ENCODE measurements at regions not wholly inside any gene's neighbourhood (a gene's known extent, or its start where the extent isn't known, plus 50 kb on each side); places are given as distances from the start of the nearest gene placed in this dataset.
A peak's percentile ranks its signal among the peaks of the same experiment; 100 is the strongest.

- H3K36me3 ChIP-seq, result peaks cover 0 to 83% (median 40%) of the 10 kb centered on the region in 9 donors
- peak overlapping the region in 1 of 12 donors; percentile 83 for H3K27ac ChIP-seq
- no peak for DNase-seq
- peaks cover 17 to 81% (median 69%) of the 10 kb centered on the region in 12 donors for H3K4me1 ChIP-seq
- intact Hi-C loops (cut with DNase I), result loop anchor here in 1 of 10 donors (10.0 kb wide), 1 partner anchor 51 kb away; no protein-coding TSS in a partner anchor
- no peak for ATAC-seq
- TF ChIP-seq POLR2A (IDR thresholded peaks at IDR 0.05), result no peak
- no peak for TF ChIP-seq CTCF (IDR thresholded peaks at IDR 0.05)
- no peak overlapping the region for H3K4me3 ChIP-seq
- WGBS, 4 donors, result 95 to 97% (median 96%) methylated on average over 6 of the region's 6 CpGs
- H3K9me3 ChIP-seq, result no peaks in the 10 kb centered on the region
- H3K27me3 ChIP-seq, result no peaks in the 10 kb centered on the region
Measured at GRCh38 chr12:124425667-124426066, 130.8 kb downstream of the RFLNA start.

- ATAC-seq, result no peak
- H3K27ac ChIP-seq, result peak overlapping the region in 6 of 12 donors; percentile 15 to 92 (median 86)
- peaks cover 0 to 83% (median 33%) of the 10 kb centered on the region in 9 donors for H3K36me3 ChIP-seq
- TF ChIP-seq CTCF (IDR thresholded peaks at IDR 0.05) (no peak), POLR2A (IDR thresholded peaks at IDR 0.05) (no peak)
- no peaks in the 10 kb centered on the region for H3K27me3 ChIP-seq
- intact Hi-C loops (cut with DNase I), result loop anchor here in 8 of 10 donors (5.0 to 10.0 kb wide), 6 partner anchors 37 to 88 kb away; no protein-coding TSS in a partner anchor
- WGBS, 4 donors, result 88 to 94% (median 90%) methylated on average over 10 of the region's 10 CpGs
- H3K4me1 ChIP-seq, result peaks cover 17 to 84% (median 66%) of the 10 kb centered on the region in 12 donors
- H3K4me3 ChIP-seq, result no peak overlapping the region
- no peak for DNase-seq
- H3K9me3 ChIP-seq, result no peaks in the 10 kb centered on the region
Measured at GRCh38 chr12:124424516-124424905, 129.6 kb downstream of the RFLNA start.

GRCh38 chr12:124423761-124424515 is 129.0 kb downstream of the RFLNA start:
- Histone ChIP-seq H3K4me3 (peak overlapping the region in 5 of 12 donors; percentile 12 to 34 (median 19)), H3K36me3 (peaks cover 0 to 83% (median 34%) of the 10 kb centered on the region in 9 donors), H3K27me3 (no peaks in the 10 kb centered on the region), H3K4me1 (peaks cover 15 to 80% (median 61%) of the 10 kb centered on the region in 12 donors), H3K27ac (peak overlapping the region; percentile 82 to 94 (median 90)), H3K9me3 (no peaks in the 10 kb centered on the region)
- TF ChIP-seq CTCF (IDR thresholded peaks at IDR 0.05) (no peak), POLR2A (IDR thresholded peaks at IDR 0.05) (no peak)
- DNase-seq (no peak), ATAC-seq (no peak)
- intact Hi-C loops (cut with DNase I), result loop anchor here in 9 of 10 donors (1.0 to 10.0 kb wide), 8 partner anchors 31 to 88 kb away; no protein-coding TSS in a partner anchor
- WGBS, 4 donors, result 75 to 81% (median 78%) methylated on average over 25 to 26 of the region's 26 CpGs
